Peyer's patch (tissue), 4 donors: ENCODE measurements at regions not wholly inside any gene's neighbourhood (a gene's known extent, or its start where the extent isn't known, plus 50 kb on each side); places are given as distances from the start of the nearest gene placed in this dataset.

Experiments used
- CTCF ChIP-seq, 6 experiments: fragments of 450-650 bp in 4 of 6; fragments of 200-600 bp in 2 of 6; sonication (generic) in 1 of 6; IDR thresholded peaks; one replicate each; pipeline ENCODE4 v1.5.1; 2017 to 2019; ENCODE audit warnings: antibody characterized with exemption in 6 of 6, mild to moderate bottlenecking in 3 of 6, moderate library complexity in 1 of 6
- POLR2A ChIP-seq, 2 donors: fragments of 450-650 bp; IDR thresholded peaks; one replicate each; pipeline ENCODE4 v1.5.1; 2017; ENCODE audit warnings: antibody characterized with exemption in 2 of 2, mild to moderate bottlenecking in 2 of 2, moderate library complexity in 2 of 2

GRCh38 chr14:96953875-96954185 lies 156.6 kb downstream of the VRK1 start:
- TF ChIP-seq CTCF (IDR thresholded peaks at IDR 0.05) (no peak), POLR2A (IDR thresholded peaks at IDR 0.05) (no peak)
